Panc1 (cell line): ENCODE measurements at regions not wholly inside any gene's neighbourhood (a gene's known extent, or its start where the extent isn't known, plus 50 kb on each side); places are given as distances from the start of the nearest gene placed in this dataset.

Source experiments
- CTCF ChIP-seq: fragments of 450-650 bp; IDR thresholded peaks from 2 replicates; pipeline ENCODE4 v1.5.1; 2017; ENCODE audit warnings: mild to moderate bottlenecking
- POLR2AphosphoS5 ChIP-seq: IDR thresholded peaks from 2 replicates; pipeline ENCODE4 v1.6.1; 2012; ENCODE audit warnings: mild to moderate bottlenecking, low read depth, low read length, moderate library complexity
- REST ChIP-seq, 2 experiments: IDR thresholded peaks; 2 replicates each; pipeline ENCODE4 v1.6.1; 2011 to 2012; ENCODE audit warnings: low read depth in 2 of 2, control low read depth in 1 of 2, low read length in 1 of 2, mild to moderate bottlenecking in 1 of 2, moderate library complexity in 1 of 2; ENCODE audit not compliant: insufficient read depth in 1 of 2
- SIN3A ChIP-seq: IDR thresholded peaks from 2 replicates; pipeline ENCODE4 v1.6.1; 2012; ENCODE audit warnings: low read depth, mild to moderate bottlenecking, low read length, moderate library complexity, borderline replicate concordance; ENCODE audit not compliant: insufficient read depth
- TCF7L2 ChIP-seq: IDR thresholded peaks from 2 replicates; pipeline ENCODE4 v1.6.1; 2011; ENCODE audit warnings: mild to moderate bottlenecking, low read depth, low read length, inconsistent platforms

- no peak for TF ChIP-seq CTCF
- TF ChIP-seq POLR2AphosphoS5, result no peak
- TF ChIP-seq TCF7L2, result no peak
- no peak for TF ChIP-seq REST (IDR thresholded peaks at IDR 0.05; ENCODE audit: insufficient read depth in 1 of 2, low read depth in 2 of 2, low read length in 1 of 2)
- no peak for TF ChIP-seq SIN3A
These were observed 293.6 kb upstream of the ATP5MC3 start for GRCh38 chr2:175475130-175475529.
